GM21528 (cell line): ENCODE measurements at regions not wholly inside any gene's neighbourhood (a gene's known extent, or its start where the extent isn't known, plus 50 kb on each side); places are given as distances from the start of the nearest gene placed in this dataset.

Experiments used
- ATAC-seq: cut with Tn5 transposase; IDR thresholded peaks from one replicate; pipeline ENCODE4 v1.9.1; 2021; ENCODE audit warnings: mild to moderate bottlenecking, moderate library complexity; ENCODE audit not compliant: unreplicated experiment, low FRiP score

GRCh38 chr12:128150961-128151360 is 116.0 kb upstream of the TMEM132C start:
- no peak for ATAC-seq

- no peak for ATAC-seq
These were observed 111.4 kb upstream of the TMEM132C start for GRCh38 chr12:128155571-128155970.

- ATAC-seq: no peak
These were observed 103.9 kb upstream of the TMEM132C start for GRCh38 chr12:128163086-128163485.

DNA sequence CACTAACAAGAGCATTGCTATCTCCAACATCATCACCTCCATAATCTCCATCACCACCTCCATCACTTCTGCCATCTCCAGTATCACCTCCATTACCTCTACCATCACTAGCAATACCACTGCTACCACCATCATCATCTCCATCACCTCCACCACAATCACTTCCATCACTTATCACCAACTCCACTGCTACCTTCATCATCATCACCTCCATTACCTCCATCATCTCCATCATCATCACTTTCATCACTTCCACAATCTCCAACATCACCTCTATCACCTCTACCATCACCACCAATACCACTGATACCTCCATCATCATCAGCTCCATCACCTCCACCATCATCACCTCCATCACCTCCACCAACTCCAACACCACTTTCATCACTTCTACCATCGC is 102.4 kb upstream of the TMEM132C start:
- no peak for ATAC-seq

DNA sequence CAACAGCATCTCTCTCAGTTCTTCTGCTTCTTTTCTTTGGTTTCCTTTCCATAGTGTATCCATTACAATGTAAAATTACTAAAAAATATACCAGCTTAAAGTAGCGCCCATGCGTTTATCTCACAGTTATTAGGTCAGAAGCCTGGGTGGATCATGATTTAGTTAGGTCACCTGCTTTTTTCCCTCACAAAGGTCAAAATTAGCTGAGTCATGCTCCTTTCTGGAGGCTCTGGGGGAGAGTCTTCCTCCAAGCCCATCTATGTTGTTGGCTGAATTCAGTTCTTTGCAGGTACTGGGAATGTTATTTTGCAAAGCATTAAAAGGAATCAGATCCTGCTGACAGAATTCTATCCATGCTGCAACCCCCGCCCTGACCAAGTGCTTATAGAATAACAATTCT is 101.6 kb upstream of the TMEM132C start:
- ATAC-seq: no peak

DNA sequence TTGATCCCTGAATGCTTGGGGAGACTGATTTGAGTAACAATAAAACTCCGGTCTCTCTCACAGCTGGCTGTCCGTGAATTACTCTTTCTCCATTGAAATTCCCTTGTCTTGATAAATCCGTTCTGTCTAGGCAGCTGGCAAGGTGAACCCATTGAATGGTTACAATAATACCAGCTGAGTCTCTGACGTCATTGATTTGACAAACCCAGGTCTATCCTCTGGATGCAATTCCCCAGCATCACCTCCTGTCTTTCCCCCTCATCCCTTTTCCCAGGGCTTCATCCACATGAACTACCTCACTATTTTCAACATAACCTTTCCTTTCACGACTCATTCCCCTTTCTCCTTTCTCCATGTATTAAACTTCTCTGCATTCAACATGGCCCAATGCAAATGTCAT is 98.7 kb upstream of the TMEM132C start:
- ATAC-seq: no peak

DNA sequence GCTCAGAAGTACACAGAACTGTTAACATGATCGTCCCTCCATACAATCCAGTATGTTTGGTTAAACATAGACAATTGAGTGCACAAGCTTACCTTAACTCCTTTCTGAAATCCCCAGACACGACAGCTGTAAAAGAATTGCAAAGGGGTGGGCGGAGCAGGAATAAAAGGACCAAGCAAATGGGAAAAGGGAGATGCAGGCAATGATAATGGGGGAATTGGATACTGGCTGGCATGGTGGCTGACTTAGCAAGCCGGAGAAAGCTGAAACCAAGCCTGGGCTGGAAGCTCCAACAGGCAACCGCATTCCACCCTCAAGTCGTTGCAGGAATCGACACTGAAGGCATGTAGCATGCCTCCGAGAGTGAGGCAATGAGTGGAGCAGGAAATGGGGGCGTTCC is 96.8 kb upstream of the TMEM132C start:
- no peak for ATAC-seq

GRCh38 chr12:128178565-128178964 is 88.4 kb upstream of the TMEM132C start:
- ATAC-seq: no peak

- ATAC-seq: no peak
These were observed 88.0 kb upstream of the TMEM132C start for GRCh38 chr12:128178966-128179365.

DNA sequence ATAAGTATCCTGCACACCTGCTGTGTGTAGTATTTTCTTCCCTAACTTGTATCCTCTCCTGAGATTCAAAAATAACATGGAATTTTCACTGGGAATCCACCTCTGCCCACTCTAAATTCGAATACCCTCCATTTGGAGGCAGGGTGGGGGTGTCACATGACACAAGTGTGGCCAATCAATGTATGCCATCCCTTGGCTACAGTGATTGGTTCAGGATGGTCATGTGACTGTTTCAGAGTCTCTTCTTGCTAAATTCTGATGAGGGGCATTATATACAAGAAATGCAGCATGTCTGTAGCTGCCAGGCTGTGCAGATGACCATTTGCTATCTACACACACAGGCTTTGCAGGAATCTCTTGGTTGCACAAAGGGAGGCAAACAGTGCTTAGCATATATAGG is 86.8 kb upstream of the TMEM132C start:
- ATAC-seq: no peak

DNA sequence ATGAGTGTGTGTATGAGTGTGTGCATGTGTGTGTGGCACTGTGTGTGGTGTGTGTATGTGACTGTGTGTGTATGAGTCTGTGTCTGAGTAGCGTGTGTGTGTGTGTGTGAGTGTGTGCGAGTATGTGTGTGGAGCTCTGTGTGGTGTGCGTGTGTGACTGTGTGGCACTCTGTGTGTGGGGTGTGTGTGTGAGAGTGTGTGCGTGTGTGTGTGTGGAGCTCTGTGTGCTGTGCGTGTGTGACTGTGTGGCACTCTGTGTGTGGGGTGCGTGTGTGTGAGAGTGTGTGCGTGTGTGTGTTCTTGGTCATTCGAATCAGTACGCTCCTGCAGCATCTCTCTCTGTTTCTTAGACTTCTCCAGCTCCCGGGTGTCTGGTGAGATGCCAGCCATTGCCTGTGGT is 76.9 kb upstream of the TMEM132C start:
- no peak for ATAC-seq

- no peak for ATAC-seq
These were observed 76.4 kb upstream of the TMEM132C start for GRCh38 chr12:128190614-128191013.

DNA sequence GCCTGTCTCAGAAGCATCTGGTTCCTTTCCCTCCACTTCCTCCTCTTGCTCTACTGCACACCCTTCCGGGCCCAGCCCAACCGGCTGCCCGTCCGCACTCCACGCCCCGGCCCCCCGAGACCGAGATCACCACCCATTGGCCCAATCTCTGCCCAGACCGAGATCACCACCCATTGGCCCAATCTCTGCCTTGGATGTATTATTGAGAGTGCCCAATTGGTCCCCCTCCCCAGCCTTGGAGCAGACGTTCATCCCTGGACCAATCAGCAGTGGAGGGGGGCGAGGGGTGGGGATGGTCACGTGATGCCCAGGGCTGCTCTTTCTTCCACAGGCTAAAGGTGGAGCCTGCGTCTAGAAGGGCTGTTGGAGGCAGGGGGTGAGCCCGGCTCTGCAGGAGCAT is 75.6 kb upstream of the TMEM132C start:
- no peak for ATAC-seq

DNA sequence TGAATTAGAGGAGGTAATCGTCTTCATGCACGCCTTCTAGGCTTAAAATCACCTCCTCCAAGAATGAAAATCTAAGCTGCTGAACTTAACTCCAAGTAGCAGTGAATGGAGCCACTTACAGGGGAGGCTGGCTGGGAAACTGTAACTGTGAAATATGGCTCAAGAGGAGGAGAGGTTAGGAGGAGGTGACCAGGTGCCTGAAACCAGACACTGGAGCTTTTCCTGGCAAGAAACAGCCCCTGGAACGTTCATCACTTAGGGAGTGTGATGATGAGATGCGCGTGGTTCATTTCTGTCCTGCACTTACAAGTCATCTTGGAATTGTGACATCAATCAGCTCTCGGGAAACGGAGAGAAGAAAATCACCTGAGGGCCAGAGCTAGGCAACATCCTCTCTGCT is 62.3 kb upstream of the TMEM132C start:
- ATAC-seq: no peak

GRCh38 chr12:128205145-128205544 is 61.8 kb upstream of the TMEM132C start:
- no peak for ATAC-seq

DNA sequence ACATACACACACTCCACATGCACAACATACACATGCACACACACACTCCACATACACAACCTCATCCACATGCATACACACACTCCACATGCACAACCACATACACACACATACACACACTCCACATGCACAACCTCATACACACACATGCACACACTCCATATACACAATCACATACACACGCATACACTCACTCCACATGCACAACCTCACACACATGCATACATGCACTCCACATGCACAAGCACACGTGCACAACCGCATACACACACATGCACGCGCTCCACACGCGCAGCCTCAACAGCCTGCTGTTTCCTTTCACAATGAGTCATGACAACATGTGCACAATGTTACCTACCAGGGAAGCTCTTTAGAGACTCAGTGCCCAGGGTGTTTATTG is 61.2 kb upstream of the TMEM132C start:
- ATAC-seq: no peak
